A549 (cell line): ENCODE measurements at regions not wholly inside any gene's neighbourhood (a gene's known extent, or its start where the extent isn't known, plus 50 kb on each side); places are given as distances from the start of the nearest gene placed in this dataset.

Source experiments
- TF ChIP-seq, protein P1 (sequence below): fragments of >200 bp; sonication (Bioruptor Twin); formaldehyde crosslinking; IDR thresholded peaks from 3 replicates; pipeline ENCODE4 v1.5.1; 2016
- TF ChIP-seq, protein P2 (sequence below): fragments of 250-450 bp; sonication (Bioruptor Pico); IDR thresholded peaks from 2 replicates; pipeline ENCODE4 v1.5.0; 2020; ENCODE audit warnings: low read depth, mild to moderate bottlenecking, moderate library complexity

DNA sequence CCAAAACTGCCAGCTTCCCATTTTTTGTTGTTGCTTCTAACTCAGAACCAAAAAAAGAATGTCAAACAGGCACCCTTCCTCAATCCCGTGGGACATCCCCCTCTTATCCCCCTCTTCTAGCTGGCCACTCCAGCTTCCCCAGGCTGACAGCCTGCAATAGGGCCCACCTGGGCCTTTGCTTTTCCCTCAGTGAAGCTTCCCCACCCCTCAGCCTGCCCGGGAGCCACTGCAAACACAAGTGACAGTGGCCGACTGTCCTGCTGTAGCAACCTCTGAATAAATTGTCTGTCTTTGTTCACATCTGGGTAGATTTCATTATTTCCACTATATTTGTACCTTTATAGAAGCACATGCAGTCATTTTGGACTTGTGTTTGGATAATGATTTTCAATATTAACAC is 245.3 kb downstream of the GADD45G start:
- TF ChIP-seq, protein P1, sequence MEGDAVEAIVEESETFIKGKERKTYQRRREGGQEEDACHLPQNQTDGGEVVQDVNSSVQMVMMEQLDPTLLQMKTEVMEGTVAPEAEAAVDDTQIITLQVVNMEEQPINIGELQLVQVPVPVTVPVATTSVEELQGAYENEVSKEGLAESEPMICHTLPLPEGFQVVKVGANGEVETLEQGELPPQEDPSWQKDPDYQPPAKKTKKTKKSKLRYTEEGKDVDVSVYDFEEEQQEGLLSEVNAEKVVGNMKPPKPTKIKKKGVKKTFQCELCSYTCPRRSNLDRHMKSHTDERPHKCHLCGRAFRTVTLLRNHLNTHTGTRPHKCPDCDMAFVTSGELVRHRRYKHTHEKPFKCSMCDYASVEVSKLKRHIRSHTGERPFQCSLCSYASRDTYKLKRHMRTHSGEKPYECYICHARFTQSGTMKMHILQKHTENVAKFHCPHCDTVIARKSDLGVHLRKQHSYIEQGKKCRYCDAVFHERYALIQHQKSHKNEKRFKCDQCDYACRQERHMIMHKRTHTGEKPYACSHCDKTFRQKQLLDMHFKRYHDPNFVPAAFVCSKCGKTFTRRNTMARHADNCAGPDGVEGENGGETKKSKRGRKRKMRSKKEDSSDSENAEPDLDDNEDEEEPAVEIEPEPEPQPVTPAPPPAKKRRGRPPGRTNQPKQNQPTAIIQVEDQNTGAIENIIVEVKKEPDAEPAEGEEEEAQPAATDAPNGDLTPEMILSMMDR, result no peak
- TF ChIP-seq, protein P2, sequence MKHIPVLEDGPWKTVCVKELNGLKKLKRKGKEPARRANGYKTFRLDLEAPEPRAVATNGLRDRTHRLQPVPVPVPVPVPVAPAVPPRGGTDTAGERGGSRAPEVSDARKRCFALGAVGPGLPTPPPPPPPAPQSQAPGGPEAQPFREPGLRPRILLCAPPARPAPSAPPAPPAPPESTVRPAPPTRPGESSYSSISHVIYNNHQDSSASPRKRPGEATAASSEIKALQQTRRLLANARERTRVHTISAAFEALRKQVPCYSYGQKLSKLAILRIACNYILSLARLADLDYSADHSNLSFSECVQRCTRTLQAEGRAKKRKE (CRISPR knock-in tag), result no peak
